PC-3 (cell line): ENCODE measurements at regions not wholly inside any gene's neighbourhood (a gene's known extent, or its start where the extent isn't known, plus 50 kb on each side); places are given as distances from the start of the nearest gene placed in this dataset.
A peak's percentile ranks its signal among the peaks of the same experiment; 100 is the strongest.

Experiments
- ATAC-seq: fragments of 200-7000 bp; cut with Tn5 transposase; 2 replicates; pipeline ENCODE4 v1.9.1; 2020; ENCODE audit warnings: mild to moderate bottlenecking, moderate library complexity
- BruUV-seq: library from RNA; stranded (reverse); fragments of 400-500 nt; replicated peaks from 2 replicates; lab custom pipeline; 2021; lab: Mats Ljungman, UMichigan
- CTCF ChIA-PET: fragments of 300-600 bp; sonication (Branson Sonifier 250); formaldehyde crosslinking; loops from one replicate; lab custom pipeline; 2022; ENCODE audit warnings: antibody characterized with exemption; lab: Charles Lee
- POLR2A ChIA-PET: fragments of 300-600 bp; sonication (Branson Sonifier 250); formaldehyde crosslinking; loops from one replicate; lab custom pipeline; 2022; ENCODE audit warnings: antibody characterized with exemption; ENCODE audit not compliant: unreplicated experiment; lab: Charles Lee
- DNase-seq: peaks from one replicate; pipeline ENCODE4 v3.0.0-alpha.2; 2015
- H2AFZ ChIP-seq: fragments of 300-600 bp; sonication (generic); 2 replicates; pipeline ENCODE4 v1.6.0; 2016; ENCODE audit warnings: antibody characterized with exemption, low read length
- H3F3A ChIP-seq: fragments of 300-600 bp; sonication (generic); one replicate; pipeline ENCODE4 v1.6.0; 2017; ENCODE audit warnings: antibody characterized with exemption, low read length, control low read depth, mild to moderate bottlenecking; ENCODE audit not compliant: unreplicated experiment
- H3K27ac ChIP-seq: fragments of 300-600 bp; sonication (generic); 2 replicates; pipeline ENCODE4 v1.5.1; 2016; ENCODE audit warnings: mild to moderate bottlenecking, low read length
- H3K27me3 ChIP-seq: fragments of 300-600 bp; sonication (generic); 2 replicates; pipeline ENCODE4 v1.6.1; 2016; ENCODE audit warnings: low read length, mixed read lengths
- H3K36me3 ChIP-seq: fragments of 300-600 bp; sonication (generic); 2 replicates; pipeline ENCODE4 v1.6.1; 2016; ENCODE audit warnings: low read depth, mixed run types, low read length, mixed read lengths
- H3K4me1 ChIP-seq: fragments of 300-600 bp; sonication (generic); 2 replicates; pipeline ENCODE4 v1.5.1; 2016; ENCODE audit warnings: low read length; ENCODE audit not compliant: insufficient read depth
- H3K4me2 ChIP-seq: fragments of 300-600 bp; sonication (generic); 2 replicates; pipeline ENCODE4 v1.6.0; 2016; ENCODE audit warnings: low read length
- H3K4me3 ChIP-seq: fragments of 300-600 bp; sonication (generic); 2 replicates; pipeline ENCODE4 v1.5.1; 2016; ENCODE audit warnings: mild to moderate bottlenecking, low read length, mixed read lengths
- H3K79me2 ChIP-seq: fragments of 300-600 bp; sonication (generic); 2 replicates; pipeline ENCODE4 v1.6.1; 2017; ENCODE audit warnings: low read length, mixed read lengths
- H3K9ac ChIP-seq: fragments of 300-600 bp; sonication (generic); 2 replicates; pipeline ENCODE4 v1.6.0; 2016; ENCODE audit warnings: mild to moderate bottlenecking, low read length
- H3K9me2 ChIP-seq: fragments of 300-600 bp; sonication (generic); replicated peaks from 2 replicates; pipeline ENCODE4 v1.6.1; 2016; ENCODE audit warnings: mixed run types, low read length, mixed read lengths
- H3K9me3 ChIP-seq: fragments of 300-600 bp; sonication (generic); 2 replicates; pipeline ENCODE4 v1.6.1; 2016; ENCODE audit warnings: low read length, mixed read lengths
- H4K20me1 ChIP-seq: fragments of 300-600 bp; sonication (generic); 2 replicates; pipeline ENCODE4 v1.6.1; 2016; ENCODE audit warnings: low read length, mixed read lengths
- EZH2 ChIP-seq: fragments of 300-600 bp; sonication (generic); IDR thresholded peaks from one replicate; pipeline ENCODE4 v1.6.1; 2017; ENCODE audit warnings: antibody characterized with exemption, mild to moderate bottlenecking, low read length; ENCODE audit not compliant: unreplicated experiment
- EZH2phosphoT487 ChIP-seq: fragments of 300-600 bp; sonication (generic); IDR thresholded peaks from 2 replicates; pipeline ENCODE4 v1.6.1; 2018; ENCODE audit warnings: mild to moderate bottlenecking, antibody characterized with exemption, low read length, borderline replicate concordance
- intact Hi-C: fragments of 100-400 bp; cut with micrococcal nuclease; formaldehyde crosslinking; loops from 2 replicates; pipeline ENCODE4 v1.9.0; 2023
- TF ChIP-seq, protein P1 (sequence below): fragments of 300-600 bp; sonication (generic); conservative IDR thresholded peaks from 2 replicates; pipeline ENCODE4 v1.5.1; 2017; ENCODE audit warnings: antibody characterized with exemption, low read depth, mild to moderate bottlenecking, low read length

DNA sequence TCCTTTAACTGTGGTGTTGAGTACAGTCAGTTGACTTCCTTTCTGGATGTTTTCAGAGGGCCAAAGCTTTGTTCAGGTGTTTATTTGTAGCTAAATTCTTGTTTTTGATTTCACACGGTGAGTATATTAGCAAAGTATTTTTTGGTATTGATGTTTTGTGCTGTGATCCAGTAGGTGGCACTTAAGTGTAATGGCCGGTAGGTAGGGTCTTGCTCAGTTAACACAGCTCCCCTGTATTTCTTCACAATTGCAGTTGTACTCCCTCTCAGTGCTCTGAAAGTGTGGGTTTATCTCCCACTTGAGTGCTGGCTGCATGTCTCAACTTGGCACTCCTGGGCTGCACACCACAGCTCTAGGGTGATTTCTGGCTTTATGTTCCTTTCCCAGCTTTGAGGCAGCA is 339.5 kb downstream of the AEBP2 start:
- no peaks in the 10 kb centered on the region for H3K27me3 ChIP-seq
- ChIA-PET POLR2A (no interaction called here), CTCF (interaction anchor here (0.6 kb wide), 1 partner anchor 601 kb away, joined by 3 read pairs; no protein-coding TSS in a partner anchor)
- ATAC-seq: no peak
- no peaks in the 10 kb centered on the region for H3K9me3 ChIP-seq
- TF ChIP-seq EZH2 (no peak), EZH2phosphoT487 (no peak)
- TF ChIP-seq, protein P1, sequence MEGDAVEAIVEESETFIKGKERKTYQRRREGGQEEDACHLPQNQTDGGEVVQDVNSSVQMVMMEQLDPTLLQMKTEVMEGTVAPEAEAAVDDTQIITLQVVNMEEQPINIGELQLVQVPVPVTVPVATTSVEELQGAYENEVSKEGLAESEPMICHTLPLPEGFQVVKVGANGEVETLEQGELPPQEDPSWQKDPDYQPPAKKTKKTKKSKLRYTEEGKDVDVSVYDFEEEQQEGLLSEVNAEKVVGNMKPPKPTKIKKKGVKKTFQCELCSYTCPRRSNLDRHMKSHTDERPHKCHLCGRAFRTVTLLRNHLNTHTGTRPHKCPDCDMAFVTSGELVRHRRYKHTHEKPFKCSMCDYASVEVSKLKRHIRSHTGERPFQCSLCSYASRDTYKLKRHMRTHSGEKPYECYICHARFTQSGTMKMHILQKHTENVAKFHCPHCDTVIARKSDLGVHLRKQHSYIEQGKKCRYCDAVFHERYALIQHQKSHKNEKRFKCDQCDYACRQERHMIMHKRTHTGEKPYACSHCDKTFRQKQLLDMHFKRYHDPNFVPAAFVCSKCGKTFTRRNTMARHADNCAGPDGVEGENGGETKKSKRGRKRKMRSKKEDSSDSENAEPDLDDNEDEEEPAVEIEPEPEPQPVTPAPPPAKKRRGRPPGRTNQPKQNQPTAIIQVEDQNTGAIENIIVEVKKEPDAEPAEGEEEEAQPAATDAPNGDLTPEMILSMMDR: 0 out of 2 replicates have a peak, but pooled peaks have one; percentile 8
- H4K20me1 ChIP-seq: no peaks in the 10 kb centered on the region
- H3K27ac ChIP-seq: no peak overlapping the region
- H3K36me3 ChIP-seq: no peaks in the 10 kb centered on the region
- no peak overlapping the region for H3K9ac ChIP-seq
- intact Hi-C loops: no loop called here
- H3K4me2 ChIP-seq: no peak overlapping the region
- H3K79me2 ChIP-seq: no peaks in the 10 kb centered on the region
- H3K9me2 ChIP-seq: no peaks in the 10 kb centered on the region
- no peak overlapping the region for H3K4me3 ChIP-seq
- no peaks in the 10 kb centered on the region for H3F3A ChIP-seq
- H2AFZ ChIP-seq: no peak overlapping the region
- BruUV-seq: no TSS peak
- no peak for DNase-seq
- H3K4me1 ChIP-seq: no peaks in the 10 kb centered on the region

DNA sequence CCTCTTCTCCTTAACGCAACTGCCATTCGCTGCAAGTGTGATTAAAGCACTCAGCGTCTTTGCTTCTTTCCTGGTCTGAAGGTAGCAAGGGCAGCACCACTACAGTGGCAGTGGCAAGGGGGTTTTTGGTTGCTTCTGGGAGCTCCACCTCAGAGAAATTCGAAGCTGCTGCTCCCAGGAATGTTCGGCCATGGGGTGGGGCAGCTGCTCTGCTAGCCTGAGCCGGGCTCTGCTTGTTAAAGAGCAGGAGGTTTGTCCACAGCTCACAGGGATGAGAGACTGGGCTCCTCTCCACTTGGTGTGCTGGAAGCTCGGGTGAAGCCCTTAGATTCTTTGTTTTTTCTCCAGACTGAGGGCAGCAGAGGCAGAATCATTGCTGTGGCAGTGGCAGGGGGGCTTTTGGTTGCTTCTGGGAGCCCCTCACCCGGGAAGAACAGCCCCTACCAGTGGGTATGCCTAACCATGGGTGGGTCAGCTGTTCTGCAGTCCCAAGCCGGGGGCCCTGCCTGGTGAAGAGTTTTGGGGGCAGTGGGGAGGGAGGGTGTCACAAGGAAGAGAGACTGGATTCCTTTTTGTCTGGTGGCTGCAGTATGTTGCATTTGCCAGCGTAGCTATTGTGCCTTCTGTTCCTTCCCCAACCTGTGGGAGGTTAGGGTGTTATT is 340.2 kb downstream of the AEBP2 start:
- H3K9me2 ChIP-seq: no peaks in the 10 kb centered on the region
- no peaks in the 10 kb centered on the region for H4K20me1 ChIP-seq
- H3K79me2 ChIP-seq: no peaks in the 10 kb centered on the region
- H3K4me3 ChIP-seq: no peak overlapping the region
- H3K4me2 ChIP-seq: no peak overlapping the region
- CTCF ChIA-PET: no interaction called here
- H3K36me3 ChIP-seq: no peaks in the 10 kb centered on the region
- no peaks in the 10 kb centered on the region for H3F3A ChIP-seq
- intact Hi-C loops: no loop called here
- H3K27ac ChIP-seq: no peak overlapping the region
- ATAC-seq: no peak
- BruUV-seq: no TSS peak
- TF ChIP-seq EZH2phosphoT487 (no peak), EZH2 (no peak)
- TF ChIP-seq, protein P1: no peak
- H2AFZ ChIP-seq: no peak overlapping the region
- H3K9ac ChIP-seq: no peak overlapping the region
- no peaks in the 10 kb centered on the region for H3K4me1 ChIP-seq
- no peaks in the 10 kb centered on the region for H3K9me3 ChIP-seq
- POLR2A ChIA-PET: no interaction called here
- no peak for DNase-seq
- H3K27me3 ChIP-seq: no peaks in the 10 kb centered on the region

DNA sequence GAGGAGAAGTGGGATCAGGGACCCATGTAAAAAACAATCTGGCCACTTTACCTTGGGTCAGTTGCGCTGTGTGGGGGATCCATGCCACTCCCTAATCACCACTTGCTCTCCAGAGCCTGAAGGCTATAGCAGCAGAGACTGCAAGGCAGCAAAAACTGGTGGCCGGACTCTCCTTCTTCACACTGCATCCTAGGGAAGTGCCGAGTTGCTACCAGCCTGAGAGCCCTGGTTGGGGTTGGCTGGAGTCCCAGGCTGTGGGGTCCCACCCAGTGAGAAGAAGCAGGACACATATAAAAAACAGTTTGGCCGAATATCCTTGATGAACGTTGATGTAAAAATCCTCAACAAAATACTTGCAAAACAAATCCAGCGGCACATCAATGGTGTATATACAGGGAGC is 341.2 kb downstream of the AEBP2 start:
- Histone ChIP-seq H3F3A (no peaks in the 10 kb centered on the region), H3K4me2 (no peak overlapping the region), H3K4me1 (no peaks in the 10 kb centered on the region), H3K27me3 (no peaks in the 10 kb centered on the region), H3K9me2 (no peaks in the 10 kb centered on the region), H4K20me1 (no peaks in the 10 kb centered on the region), H3K36me3 (no peaks in the 10 kb centered on the region), H3K4me3 (no peak overlapping the region), H3K79me2 (no peaks in the 10 kb centered on the region), H3K27ac (no peak overlapping the region), H3K9me3 (no peaks in the 10 kb centered on the region), H3K9ac (no peak overlapping the region), H2AFZ (no peak overlapping the region)
- DNase-seq: no peak
- TF ChIP-seq EZH2phosphoT487 (no peak), EZH2 (no peak)
- TF ChIP-seq, protein P1: no peak
- intact Hi-C loops: no loop called here
- ChIA-PET CTCF (no interaction called here), POLR2A (no interaction called here)
- BruUV-seq: no TSS peak
- ATAC-seq: no peak
